Smooth muscle cell (in vitro differentiated cells): ENCODE measurements at regions not wholly inside any gene's neighbourhood (a gene's known extent, or its start where the extent isn't known, plus 50 kb on each side); places are given as distances from the start of the nearest gene placed in this dataset.

Experiments used
- DNase-seq: peaks from one replicate; lab custom pipeline; 2025; ENCODE audit not compliant: unreplicated experiment; lab: John Stamatoyannopoulos, UW
- H2AFZ ChIP-seq: fragments of 200-600 bp; sonication (generic); 2 replicates; pipeline ENCODE4 v1.6.0; 2016; ENCODE audit warnings: antibody characterized with exemption, low read depth, mild to moderate bottlenecking
- H3F3A ChIP-seq: fragments of 200-600 bp; sonication (generic); 2 replicates; pipeline ENCODE4 v1.6.0; 2017; ENCODE audit warnings: antibody characterized with exemption, low read depth
- H3K27ac ChIP-seq: fragments of 200-600 bp; sonication (generic); 2 replicates; pipeline ENCODE4 v1.5.1; 2016; ENCODE audit warnings: low read depth, mild to moderate bottlenecking
- H3K27me3 ChIP-seq: fragments of 200-600 bp; sonication (generic); 2 replicates; pipeline ENCODE4 v1.6.1; 2016; ENCODE audit warnings: low read depth, mild to moderate bottlenecking
- H3K36me3 ChIP-seq: fragments of 200-600 bp; sonication (generic); 2 replicates; pipeline ENCODE4 v1.5.1; 2016; ENCODE audit warnings: low read depth
- H3K4me1 ChIP-seq: fragments of 200-600 bp; sonication (generic); 2 replicates; pipeline ENCODE4 v1.5.1; 2016; ENCODE audit warnings: low read depth
- H3K4me2 ChIP-seq: fragments of 200-600 bp; sonication (generic); 2 replicates; pipeline ENCODE4 v1.6.0; 2016; ENCODE audit warnings: mild to moderate bottlenecking
- H3K4me3 ChIP-seq: fragments of 200-600 bp; sonication (generic); 2 replicates; pipeline ENCODE4 v1.5.1; 2016; ENCODE audit warnings: mild to moderate bottlenecking
- H3K79me2 ChIP-seq: fragments of 200-600 bp; sonication (generic); 2 replicates; pipeline ENCODE4 v1.6.0; 2016; ENCODE audit warnings: low read depth, mild to moderate bottlenecking
- H3K9ac ChIP-seq: fragments of 200-600 bp; sonication (generic); 2 replicates; pipeline ENCODE4 v1.6.0; 2016; ENCODE audit warnings: low read depth
- H3K9me3 ChIP-seq: fragments of 200-600 bp; sonication (generic); replicated peaks from 2 replicates; pipeline ENCODE4 v1.5.1; 2016; ENCODE audit warnings: low read depth
- H4K20me1 ChIP-seq: fragments of 200-600 bp; sonication (generic); 2 replicates; pipeline ENCODE4 v1.6.0; 2016; ENCODE audit warnings: low read depth
- WGBS: methylation state at CpG from one replicate; pipeline ENCODE4 v1.1.7; 2016; ENCODE audit warnings: low lambda C conversion rate; 5-methylcytosine and 5-hydroxymethylcytosine counted together
- TF ChIP-seq, protein P1 (sequence below): fragments of 200-600 bp; sonication (generic); IDR thresholded peaks from 2 replicates; pipeline ENCODE4 v1.5.1; 2017; ENCODE audit warnings: borderline replicate concordance, mild to moderate bottlenecking, antibody characterized with exemption; ENCODE audit not compliant: insufficient read depth, poor library complexity, severe bottlenecking

DNA sequence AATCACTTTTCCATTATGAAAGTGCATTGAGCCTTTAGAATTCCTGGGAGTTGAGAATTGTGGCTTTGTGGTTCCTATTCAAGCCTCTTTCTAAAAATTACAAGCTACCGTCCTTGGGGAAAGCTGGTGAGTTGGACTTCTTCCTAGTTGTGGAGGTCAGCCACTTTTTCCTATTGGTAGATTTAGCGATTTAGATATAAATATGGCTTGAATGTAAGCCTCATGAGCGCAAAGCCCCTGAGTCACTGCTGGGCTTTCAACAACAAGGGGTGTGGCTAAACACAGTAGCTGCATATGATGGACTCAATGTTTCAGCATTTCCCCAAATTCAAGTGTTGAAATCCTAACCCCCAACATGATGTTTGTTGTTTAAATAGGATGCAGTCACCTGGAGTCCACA is 150.0 kb upstream of the IGFBP3 start:
- Histone ChIP-seq H3K27ac (no peak overlapping the region), H2AFZ (no peak overlapping the region), H3F3A (no peaks in the 10 kb centered on the region), H3K4me1 (no peaks in the 10 kb centered on the region), H3K79me2 (no peaks in the 10 kb centered on the region), H3K36me3 (no peaks in the 10 kb centered on the region), H3K4me2 (no peak overlapping the region), H3K4me3 (no peak overlapping the region), H3K27me3 (no peaks in the 10 kb centered on the region), H3K9me3 (no peaks in the 10 kb centered on the region), H4K20me1 (no peaks in the 10 kb centered on the region), H3K9ac (no peak overlapping the region)
- 66% methylated on average over 3 of the region's 3 CpGs for WGBS
- TF ChIP-seq, protein P1, sequence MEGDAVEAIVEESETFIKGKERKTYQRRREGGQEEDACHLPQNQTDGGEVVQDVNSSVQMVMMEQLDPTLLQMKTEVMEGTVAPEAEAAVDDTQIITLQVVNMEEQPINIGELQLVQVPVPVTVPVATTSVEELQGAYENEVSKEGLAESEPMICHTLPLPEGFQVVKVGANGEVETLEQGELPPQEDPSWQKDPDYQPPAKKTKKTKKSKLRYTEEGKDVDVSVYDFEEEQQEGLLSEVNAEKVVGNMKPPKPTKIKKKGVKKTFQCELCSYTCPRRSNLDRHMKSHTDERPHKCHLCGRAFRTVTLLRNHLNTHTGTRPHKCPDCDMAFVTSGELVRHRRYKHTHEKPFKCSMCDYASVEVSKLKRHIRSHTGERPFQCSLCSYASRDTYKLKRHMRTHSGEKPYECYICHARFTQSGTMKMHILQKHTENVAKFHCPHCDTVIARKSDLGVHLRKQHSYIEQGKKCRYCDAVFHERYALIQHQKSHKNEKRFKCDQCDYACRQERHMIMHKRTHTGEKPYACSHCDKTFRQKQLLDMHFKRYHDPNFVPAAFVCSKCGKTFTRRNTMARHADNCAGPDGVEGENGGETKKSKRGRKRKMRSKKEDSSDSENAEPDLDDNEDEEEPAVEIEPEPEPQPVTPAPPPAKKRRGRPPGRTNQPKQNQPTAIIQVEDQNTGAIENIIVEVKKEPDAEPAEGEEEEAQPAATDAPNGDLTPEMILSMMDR = no peak
- no peak for DNase-seq

DNA sequence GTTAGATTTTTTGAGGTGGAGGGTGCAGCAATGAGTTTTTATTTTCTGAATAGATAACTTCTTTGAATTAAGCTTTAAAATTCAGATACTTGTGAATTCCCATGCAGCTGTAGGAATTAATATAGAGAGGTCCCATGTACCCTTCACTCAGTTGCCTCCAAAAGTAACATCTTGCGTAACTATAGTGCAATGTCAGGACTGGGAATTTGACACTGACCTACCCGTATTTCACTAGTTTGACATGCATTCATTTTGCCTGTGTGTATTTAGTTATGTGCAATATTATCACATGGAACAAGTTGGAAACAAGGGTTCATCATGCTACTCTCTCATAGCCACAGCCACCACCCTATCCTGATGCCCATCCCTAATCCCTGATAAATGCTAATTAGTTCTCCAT is 147.1 kb upstream of the IGFBP3 start:
- Histone ChIP-seq H3F3A (no peaks in the 10 kb centered on the region), H3K4me2 (no peak overlapping the region), H3K36me3 (peaks cover 3% of the 10 kb centered on the region), H3K4me1 (no peaks in the 10 kb centered on the region), H3K4me3 (no peak overlapping the region), H4K20me1 (no peaks in the 10 kb centered on the region), H3K9me3 (no peaks in the 10 kb centered on the region), H3K79me2 (no peaks in the 10 kb centered on the region), H3K27me3 (no peaks in the 10 kb centered on the region), H3K9ac (no peak overlapping the region), H2AFZ (no peak overlapping the region), H3K27ac (no peak overlapping the region)
- WGBS = 92% methylated on average over 2 of the region's 2 CpGs
- DNase-seq = no peak
- TF ChIP-seq, protein P1 = no peak

DNA sequence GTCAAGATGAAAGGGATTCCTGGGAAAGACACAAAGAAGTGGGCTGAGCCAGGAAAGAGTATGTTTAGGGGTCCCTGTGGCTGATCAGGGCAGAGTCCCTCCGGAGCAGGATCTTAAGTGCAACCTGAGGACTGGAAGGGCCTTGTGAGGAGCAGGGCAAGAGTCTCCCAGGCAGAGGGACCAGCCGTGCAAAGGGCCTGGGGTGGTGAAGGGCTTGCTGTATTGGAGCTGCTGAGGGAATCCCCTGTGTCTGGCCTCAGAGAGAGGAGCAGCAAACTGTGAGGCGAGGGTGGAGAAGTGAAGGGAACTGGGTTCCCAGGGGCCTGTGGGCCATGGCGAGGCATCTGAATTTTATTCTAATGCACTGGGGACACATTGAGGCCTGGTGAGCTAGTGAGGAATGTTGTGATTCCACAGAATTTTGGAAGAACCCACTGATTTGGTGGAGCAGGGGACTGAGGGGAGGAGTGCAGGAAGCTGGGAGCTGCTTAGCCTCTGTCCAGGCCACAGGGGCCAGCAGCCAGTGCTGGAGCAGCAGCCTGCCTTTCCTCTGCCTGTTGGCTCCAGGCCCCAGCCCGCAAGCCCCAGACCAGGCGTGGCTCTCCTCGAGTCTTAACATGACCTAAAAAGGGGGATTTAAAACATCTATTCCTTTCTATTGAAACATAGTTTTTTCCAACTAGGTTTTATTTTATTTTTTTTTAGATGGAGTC is 138.4 kb upstream of the IGFBP3 start:
- Histone ChIP-seq H3K27ac (no peak overlapping the region), H3K36me3 (peaks cover 3% of the 10 kb centered on the region), H3F3A (no peaks in the 10 kb centered on the region), H4K20me1 (no peaks in the 10 kb centered on the region), H2AFZ (no peak overlapping the region), H3K4me1 (no peaks in the 10 kb centered on the region), H3K27me3 (no peaks in the 10 kb centered on the region), H3K4me2 (no peak overlapping the region), H3K4me3 (no peak overlapping the region), H3K9ac (no peak overlapping the region), H3K9me3 (no peaks in the 10 kb centered on the region), H3K79me2 (no peaks in the 10 kb centered on the region)
- TF ChIP-seq, protein P1 = no peak
- 95% methylated on average over 7 of the region's 7 CpGs for WGBS
- no peak for DNase-seq
